H1 (cell line): ENCODE measurements at regions not wholly inside any gene's neighbourhood (a gene's known extent, or its start where the extent isn't known, plus 50 kb on each side); places are given as distances from the start of the nearest gene placed in this dataset.

Source experiments
- CTCF ChIA-PET: fragments of 300-600 bp; sonication (Branson Sonifier 250); formaldehyde crosslinking; loops from one replicate; lab custom pipeline; 2021; ENCODE audit not compliant: partially characterized antibody; lab: Charles Lee
- POLR2A ChIA-PET: fragments of 300-600 bp; sonication (Branson Sonifier 250); formaldehyde crosslinking; loops from one replicate; lab custom pipeline; 2021; ENCODE audit warnings: inconsistent platforms; ENCODE audit not compliant: partially characterized antibody; lab: Charles Lee
- DNase-seq, 2 experiments: peaks; one replicate each; pipeline versions ENCODE4 v3.0.0 to v3.0.0-alpha.2; 2010 to 2022; ENCODE audit warnings: low spot score in 2 of 2, low read depth in 1 of 2, mixed read lengths in 1 of 2
- FAIRE-seq: peaks from 2 replicates; lab custom pipeline; 2011; peaks lifted over from hg19 to GRCh38; lab: Jason Lieb, UNC
- H2AFZ ChIP-seq: 2 replicates; pipeline ENCODE4 v1.8.1; 2012; ENCODE audit warnings: low read length, inconsistent platforms
- H2AK5ac ChIP-seq: 2 replicates; pipeline ENCODE4 v1.6.1; 2013; ENCODE audit warnings: low read depth, low read length
- H2BK120ac ChIP-seq: replicated peaks from 2 replicates; pipeline ENCODE3; 2013; ENCODE audit warnings: low read depth, low read length, inconsistent platforms
- H2BK12ac ChIP-seq: 2 replicates; pipeline ENCODE4 v1.6.1; 2013; ENCODE audit warnings: low read depth, low read length
- H2BK15ac ChIP-seq: 2 replicates; pipeline ENCODE4 v1.6.1; 2013; ENCODE audit warnings: low read length
- H2BK20ac ChIP-seq: 2 replicates; pipeline ENCODE4 v1.6.1; 2013; ENCODE audit warnings: low read length
- H2BK5ac ChIP-seq: 2 replicates; pipeline ENCODE4 v1.6.1; 2013; ENCODE audit warnings: low read depth, low read length
- H3K14ac ChIP-seq: 2 replicates; pipeline ENCODE4 v1.6.1; 2013; ENCODE audit warnings: inconsistent platforms; ENCODE audit not compliant: insufficient read length
- H3K18ac ChIP-seq: 2 replicates; pipeline ENCODE4 v1.6.1; 2013; ENCODE audit warnings: low read length; ENCODE audit errors: extremely low read depth
- H3K23ac ChIP-seq: 2 replicates; pipeline ENCODE4 v1.6.1; 2013; ENCODE audit warnings: inconsistent platforms; ENCODE audit not compliant: insufficient read length
- H3K23me2 ChIP-seq: 2 replicates; pipeline ENCODE4 v1.6.1; 2013; ENCODE audit warnings: low read depth, low read length
- H3K27ac ChIP-seq: 2 replicates; pipeline ENCODE4 v1.6.1; 2011; ENCODE audit warnings: low read depth, low read length, inconsistent platforms
- H3K27me3 ChIP-seq, 4 experiments: replicated peaks in 1 of 4; 1 replicate in 1 of 4; 2 replicates in 3 of 4; pipeline versions ENCODE4 v1.6.1 to v1.8.1; 2011 to 2013; ENCODE audit warnings: low read length in 3 of 4, mild to moderate bottlenecking in 3 of 4, inconsistent platforms in 2 of 4, mixed read lengths in 2 of 4, moderate library complexity in 1 of 4; ENCODE audit not compliant: control insufficient read depth in 3 of 4, insufficient read depth in 3 of 4; ENCODE audit errors: extremely low read depth in 1 of 4
- H3K36me3 ChIP-seq, 4 experiments: 2 replicates each; pipeline versions ENCODE4 v1.6.1 to v1.8.1; 2011 to 2013; ENCODE audit warnings: mild to moderate bottlenecking in 4 of 4, low read length in 3 of 4, moderate library complexity in 2 of 4, control low read depth in 1 of 4, inconsistent platforms in 1 of 4; ENCODE audit not compliant: insufficient read depth in 4 of 4, control insufficient read depth in 2 of 4
- H3K4ac ChIP-seq: replicated peaks from 2 replicates; pipeline ENCODE3; 2013; ENCODE audit warnings: low read length, low read depth, mixed read lengths, inconsistent platforms; ENCODE audit not compliant: insufficient read length
- H3K4me1 ChIP-seq, 4 experiments: replicated peaks in 1 of 4; 1 replicate in 1 of 4; 2 replicates in 3 of 4; pipeline versions ENCODE4 v1.6.1 to v1.8.1; 2011 to 2013; ENCODE audit warnings: low read length in 3 of 4, inconsistent platforms in 2 of 4, mixed read lengths in 1 of 4; ENCODE audit not compliant: insufficient read depth in 4 of 4, control insufficient read depth in 3 of 4
- H3K4me2 ChIP-seq, 2 experiments: 2 replicates each; pipeline versions ENCODE4 v1.6.1 to v1.8.1; 2011 to 2013; ENCODE audit warnings: low read depth in 2 of 2, low read length in 2 of 2, control low read depth in 1 of 2, inconsistent platforms in 1 of 2, mild to moderate bottlenecking in 1 of 2; ENCODE audit not compliant: insufficient read depth in 1 of 2
- H3K4me3 ChIP-seq, 4 experiments: fragments of 200-600, 300-600 bp in 1 of 4; sonication (generic), shearing (Covaris generic), sonication (Bioruptor Twin) in 1 of 4; 2 replicates each; pipeline versions ENCODE4 v1.5.1 to v1.8.1; 2011 to 2016; ENCODE audit warnings: low read length in 4 of 4, low read depth in 3 of 4, control low read depth in 2 of 4, inconsistent platforms in 2 of 4, mild to moderate bottlenecking in 2 of 4, mixed read lengths in 1 of 4, moderate library complexity in 1 of 4; ENCODE audit not compliant: insufficient read depth in 2 of 4; ENCODE audit errors: extremely low read depth in 1 of 4
- H3K56ac ChIP-seq: replicated peaks from 2 replicates; pipeline ENCODE3; 2013; ENCODE audit warnings: low read depth, mild to moderate bottlenecking, mixed read lengths, low read length, inconsistent platforms; ENCODE audit not compliant: insufficient read length
- H3K79me1 ChIP-seq: 2 replicates; pipeline ENCODE4 v1.6.1; 2013; ENCODE audit warnings: low read depth, low read length, control low read depth
- H3K79me2 ChIP-seq, 2 experiments: 2 replicates each; pipeline versions ENCODE4 v1.6.1 to v1.8.1; 2012 to 2013; ENCODE audit warnings: low read length in 2 of 2, mild to moderate bottlenecking in 2 of 2, inconsistent platforms in 1 of 2; ENCODE audit not compliant: insufficient read depth in 2 of 2, control insufficient read depth in 1 of 2
- H3K9ac ChIP-seq, 4 experiments: replicated peaks in 1 of 4; 1 replicate in 1 of 4; 2 replicates in 3 of 4; pipeline versions ENCODE4 v1.6.1 to v1.8.1; 2011 to 2013; ENCODE audit warnings: low read depth in 3 of 4, low read length in 3 of 4, control low read depth in 2 of 4, mild to moderate bottlenecking in 2 of 4, moderate library complexity in 2 of 4, inconsistent platforms in 1 of 4; ENCODE audit errors: extremely low read depth in 1 of 4
- H3K9me3 ChIP-seq, 2 experiments: 2 replicates each; pipeline versions ENCODE4 v1.6.1 to v1.8.1; 2012 to 2013; ENCODE audit warnings: mild to moderate bottlenecking in 2 of 2, moderate library complexity in 2 of 2, control low read depth in 1 of 2, inconsistent platforms in 1 of 2, low read depth in 1 of 2, low read length in 1 of 2, mixed read lengths in 1 of 2; ENCODE audit not compliant: insufficient read depth in 2 of 2
- H4K20me1 ChIP-seq, 2 experiments: replicated peaks in 1 of 2; 2 replicates each; pipeline versions ENCODE3 to v1.8.1; 2011 to 2013; ENCODE audit warnings: inconsistent platforms in 2 of 2, low read length in 2 of 2, mild to moderate bottlenecking in 1 of 2; ENCODE audit not compliant: insufficient read depth in 2 of 2, control insufficient read depth in 1 of 2
- H4K5ac ChIP-seq: 2 replicates; pipeline ENCODE4 v1.6.1; 2013; ENCODE audit warnings: low read length, low read depth, mixed read lengths, inconsistent platforms; ENCODE audit not compliant: insufficient read length
- H4K8ac ChIP-seq: 2 replicates; pipeline ENCODE4 v1.8.0; 2013; ENCODE audit warnings: mild to moderate bottlenecking, moderate library complexity, low read length, inconsistent platforms; ENCODE audit not compliant: insufficient read depth; ENCODE audit errors: extremely low read depth
- H4K91ac ChIP-seq: replicated peaks from 2 replicates; pipeline ENCODE3; 2013; ENCODE audit warnings: low read length, mixed read lengths, inconsistent platforms; ENCODE audit not compliant: insufficient read length
- CHD1 ChIP-seq: IDR thresholded peaks from 2 replicates; pipeline ENCODE4 v1.6.1; 2012; ENCODE audit warnings: low read depth, low read length, improper control_type of control experiment
- POLR2A ChIP-seq, 2 experiments: IDR thresholded peaks; 1 replicate in 1 of 2; 2 replicates in 1 of 2; pipeline ENCODE4 v1.6.1; 2011; ENCODE audit warnings: low read depth in 2 of 2, low read length in 2 of 2, mild to moderate bottlenecking in 2 of 2; ENCODE audit errors: control extremely low read depth in 1 of 2
- WGBS, 2 experiments: shearing (Covaris generic) in 1 of 2; methylation state at CpG; one replicate each; pipeline versions ENCODE4 v1.1.6 to v1.1.7; 2013 to 2015; ENCODE audit warnings: low lambda C conversion rate in 2 of 2, mixed read lengths in 2 of 2, inconsistent platforms in 1 of 2, low coverage in 1 of 2, missing lambda C conversion rate in 1 of 2; ENCODE audit not compliant: insufficient replicate concordance in 2 of 2, insufficient coverage in 1 of 2, insufficient read length in 1 of 2; ENCODE audit errors: extremely low coverage in 1 of 2, missing lambda C conversion rate in 1 of 2; 5-methylcytosine and 5-hydroxymethylcytosine counted together

- no peak overlapping the region for H2BK20ac ChIP-seq
- H2AK5ac ChIP-seq: no peak overlapping the region
- ChIA-PET CTCF (interaction anchor here (0.8 kb wide), 1 partner anchor 13 kb away, joined by 3 read pairs; no protein-coding TSS in a partner anchor), POLR2A (no interaction called here)
- H2BK5ac ChIP-seq: no peak overlapping the region
- no peak overlapping the region for H4K8ac ChIP-seq
- no peak for DNase-seq
- no peak overlapping the region for H3K27ac ChIP-seq
- H3K79me2 ChIP-seq: no peaks in the 10 kb centered on the region
- H3K4ac ChIP-seq: no peak overlapping the region
- H4K5ac ChIP-seq: no peak overlapping the region
- H3K14ac ChIP-seq: no peak overlapping the region
- H2BK120ac ChIP-seq: no peak overlapping the region
- no peaks in the 10 kb centered on the region for H4K20me1 ChIP-seq
- H3K36me3 ChIP-seq: no peaks in the 10 kb centered on the region
- H3K18ac ChIP-seq: no peak overlapping the region
- H3K79me1 ChIP-seq: no peaks in the 10 kb centered on the region
- H3K4me2 ChIP-seq: no peak overlapping the region
- H3K56ac ChIP-seq: no peak overlapping the region
- WGBS, 2 experiments: 93% methylated on average over 3 of the region's 3 CpGs; no CpG with 5 or more reads in 1 of the 2 experiments
- H3K4me1 ChIP-seq: peaks cover 0 to 4% (median 1%) of the 10 kb centered on the region in 4 experiments; a peak in 1 of 7 replicates
- no peaks in the 10 kb centered on the region for H3K23me2 ChIP-seq
- no peak overlapping the region for H3K9ac ChIP-seq
- H2BK12ac ChIP-seq: no peak overlapping the region
- H4K91ac ChIP-seq: no peak overlapping the region
- no peak for FAIRE-seq
- no peak overlapping the region for H3K23ac ChIP-seq
- H2BK15ac ChIP-seq: no peak overlapping the region
- no peak overlapping the region for H3K4me3 ChIP-seq
- H2AFZ ChIP-seq: peak overlapping the region; percentile 48; the same call in 1 of the 2 replicates
- no peaks in the 10 kb centered on the region for H3K27me3 ChIP-seq
- H3K9me3 ChIP-seq: no peaks in the 10 kb centered on the region
- TF ChIP-seq POLR2A (IDR thresholded peaks at IDR 0.05; ENCODE audit: control extremely low read depth in 1 of 2, low read depth in 2 of 2, low read length in 2 of 2): no peak
- no peak for TF ChIP-seq CHD1
Measured at GRCh38 chr3:28124882-28125281, 116.5 kb upstream of the CMC1 start.
